ENCODE measurements at regions not wholly inside any gene's neighbourhood (a gene's known extent, or its start where the extent isn't known, plus 50 kb on each side); places are given as distances from the start of the nearest gene placed in this dataset.

GRCh38 chr11:104594228-104594958 is 303.9 kb downstream of the CASP12 start:
- DNase-seq (ENCODE audit: low read depth in 2 of 2) = no peak

DNA sequence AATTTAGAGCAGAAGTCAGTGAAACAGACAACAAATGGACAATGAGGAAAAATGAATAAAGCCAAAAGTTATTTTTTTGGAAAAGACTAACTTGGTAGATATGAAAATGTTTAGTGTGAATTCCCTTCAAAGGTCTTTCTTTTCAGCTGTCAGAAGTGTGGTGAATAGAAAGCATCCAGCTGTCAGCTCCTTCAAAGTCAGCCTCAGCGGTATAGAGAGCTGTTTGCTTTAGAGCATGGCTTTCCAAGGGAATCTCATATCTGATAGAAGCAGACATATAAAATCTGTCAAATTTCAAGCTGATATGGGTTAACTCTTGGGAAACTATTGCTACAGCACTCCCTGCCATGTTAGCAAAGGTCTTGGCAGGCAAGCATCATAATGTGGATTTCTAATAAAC is 309.3 kb downstream of the CASP12 start:
- DNase-seq (ENCODE audit: low read depth in 2 of 2) = no peak

GRCh38 chr11:104588446-104588845 is 309.8 kb downstream of the CASP12 start:
- no peak for DNase-seq (ENCODE audit: low read depth in 2 of 2)

DNA sequence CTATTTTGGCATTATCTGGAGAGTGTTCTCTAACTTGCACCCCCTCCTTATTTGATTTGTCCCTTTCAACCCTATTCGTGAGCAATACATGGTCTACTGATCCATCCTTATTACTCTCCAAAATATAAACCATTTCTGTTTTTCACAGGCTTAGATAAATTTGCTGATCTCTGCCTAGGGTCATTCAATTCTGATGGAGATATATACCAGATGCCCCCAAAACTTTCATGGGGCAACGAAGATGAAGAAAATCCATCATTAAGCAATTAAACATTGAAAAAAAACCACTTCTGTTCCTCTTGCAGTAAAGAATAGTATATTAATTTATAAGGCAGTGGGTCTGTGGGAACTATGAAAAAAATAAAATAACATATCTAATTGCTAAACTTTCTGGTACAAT is 313.4 kb downstream of the CASP12 start:
- DNase-seq (ENCODE audit: low read depth in 2 of 2) = no peak

DNA sequence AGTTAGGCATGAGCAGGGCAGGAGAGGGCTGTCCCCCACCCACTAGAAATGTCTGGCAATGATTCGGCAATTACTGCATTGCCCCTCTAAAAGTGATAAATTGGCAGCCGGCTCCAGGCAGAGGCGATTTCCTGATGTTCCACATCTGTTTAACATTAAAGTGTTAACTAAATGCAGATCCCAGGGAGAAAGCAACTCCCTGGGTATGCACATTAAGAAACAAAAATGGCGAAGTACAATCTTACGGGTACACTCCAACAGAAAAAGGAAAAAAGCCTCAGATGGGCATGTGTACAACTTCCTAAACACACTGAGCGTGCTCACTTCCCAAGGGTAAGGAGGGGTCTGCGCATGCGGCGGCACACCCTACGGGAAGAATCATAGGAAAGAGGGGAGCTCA is 314.4 kb downstream of the CASP12 start:
- peak; percentile 21 to 30 for DNase-seq (ENCODE audit: low read depth in 2 of 2)

GRCh38 chr11:104582431-104582830 is 315.8 kb downstream of the CASP12 start:
- DNase-seq (ENCODE audit: low read depth in 2 of 2) = no peak

DNA sequence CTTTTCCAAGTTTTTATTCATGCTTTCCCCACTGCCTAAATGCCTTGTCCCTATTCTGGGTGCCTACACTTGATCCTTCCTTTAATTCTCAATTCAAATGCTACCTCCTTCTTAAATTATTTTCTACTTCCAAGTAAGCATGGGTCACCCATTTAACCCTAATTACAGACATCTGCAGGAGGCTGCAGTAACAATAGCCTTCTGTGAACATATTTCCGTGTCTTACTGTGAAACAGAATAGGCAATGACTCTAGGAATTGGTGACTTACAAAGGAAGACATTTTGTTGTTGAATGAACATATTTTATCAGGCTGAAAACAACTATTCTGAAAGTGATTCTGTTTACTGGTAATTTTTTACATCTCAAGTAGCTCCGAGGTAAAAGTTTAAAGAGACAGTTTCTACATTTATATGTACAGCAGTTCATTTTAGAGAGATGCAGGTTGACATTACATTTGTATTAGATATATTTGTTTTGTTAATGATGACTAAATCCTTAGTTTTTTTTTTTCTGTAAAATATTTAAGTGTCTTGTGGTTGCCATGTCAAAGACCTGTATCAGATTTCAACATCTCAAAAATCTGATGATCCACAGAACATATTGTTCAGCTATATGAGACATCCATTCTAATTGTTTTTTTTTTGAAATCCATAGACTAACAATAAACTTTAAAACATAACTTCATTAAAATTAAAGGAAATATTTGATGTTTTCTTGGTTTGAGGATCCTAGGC is 316.8 kb downstream of the CASP12 start:
- DNase-seq (ENCODE audit: low read depth in 2 of 2) = no peak

DNA sequence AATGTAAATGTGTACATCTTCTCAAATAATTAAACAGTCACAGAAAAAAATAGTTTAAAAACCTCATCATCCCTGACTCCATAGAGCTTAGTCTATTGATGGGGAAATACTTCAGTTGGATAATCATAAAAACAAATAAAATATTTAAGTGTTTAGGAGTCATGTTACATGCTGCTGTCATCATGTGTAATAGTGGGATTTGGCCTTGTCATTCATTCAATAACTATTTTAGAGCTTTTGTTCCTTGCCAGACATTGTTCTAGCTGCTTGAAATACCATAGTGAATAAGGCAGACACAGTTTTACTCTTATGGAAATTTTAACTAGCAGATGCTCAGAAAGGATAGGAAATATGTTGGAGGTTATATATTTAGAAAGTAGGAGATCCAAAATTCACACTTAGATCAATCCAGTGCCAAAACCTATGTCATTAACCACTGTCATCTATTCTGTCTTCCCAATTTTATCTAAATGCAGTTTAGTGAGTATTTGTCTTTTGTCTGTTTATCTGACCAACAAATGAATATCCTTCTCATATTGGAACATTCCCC is 324.7 kb downstream of the CASP12 start:
- peak; percentile 36 to 43 for DNase-seq (ENCODE audit: low read depth in 2 of 2)

DNA sequence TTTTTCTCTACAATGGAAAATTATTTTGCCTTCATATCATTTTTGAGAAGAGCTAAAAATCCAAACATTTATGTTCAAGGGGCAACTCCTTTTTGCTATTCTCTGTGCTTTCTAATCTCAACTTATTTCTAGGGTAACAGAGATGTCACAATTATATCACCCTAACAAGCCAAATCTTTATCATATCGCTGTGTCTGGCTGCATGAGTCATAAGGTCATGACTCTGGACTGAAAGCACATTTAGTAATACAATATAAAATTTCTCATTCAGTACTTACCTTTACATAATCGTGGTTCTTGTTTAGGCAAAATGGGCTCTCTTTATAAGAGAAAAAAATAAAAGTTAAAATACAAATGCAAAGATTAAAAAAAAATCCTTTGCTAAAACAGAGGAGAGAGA is 326.0 kb downstream of the CASP12 start:
- no peak for DNase-seq (ENCODE audit: low read depth in 2 of 2)

GRCh38 chr11:104570078-104570701 is 328.1 kb downstream of the CASP12 start:
- no peak for DNase-seq (ENCODE audit: low read depth in 2 of 2)

GRCh38 chr11:104565583-104565961 is 332.7 kb downstream of the CASP12 start:
- DNase-seq (ENCODE audit: low read depth in 2 of 2) = no peak

DNA sequence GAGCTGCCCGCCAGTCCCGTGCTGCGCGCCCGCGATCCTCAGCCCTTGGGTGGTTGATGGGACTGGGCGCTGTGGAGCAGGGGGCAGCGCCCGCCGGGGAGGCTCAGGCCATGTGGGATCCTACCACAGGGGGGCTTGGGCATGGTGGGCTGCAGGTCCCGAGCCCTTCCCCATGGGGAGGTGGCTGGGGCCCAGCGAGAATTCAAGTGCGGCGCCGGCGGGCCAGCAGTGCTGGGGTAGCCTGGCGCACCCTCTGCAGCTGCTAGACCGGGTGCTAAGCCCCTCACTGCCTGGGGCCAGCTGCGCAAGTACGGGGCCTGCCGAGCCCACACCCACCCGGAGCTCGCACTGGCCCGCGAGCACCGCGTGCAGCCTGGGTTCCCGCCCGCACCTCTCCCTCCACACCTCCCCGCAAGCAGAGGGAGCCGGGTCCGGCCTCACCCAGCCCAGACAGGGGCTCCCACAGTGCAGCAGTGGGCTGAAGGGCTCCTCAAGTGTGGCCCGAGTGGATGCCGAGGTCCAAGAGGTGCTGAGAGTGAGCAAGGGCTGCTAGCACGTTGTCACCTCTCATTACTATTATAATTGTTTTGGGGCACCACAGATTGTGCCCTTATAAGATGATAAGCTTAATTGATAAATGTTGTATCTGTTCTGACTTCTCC is 333.2 kb downstream of the CASP12 start:
- no peak for DNase-seq (ENCODE audit: low read depth in 2 of 2)

DNA sequence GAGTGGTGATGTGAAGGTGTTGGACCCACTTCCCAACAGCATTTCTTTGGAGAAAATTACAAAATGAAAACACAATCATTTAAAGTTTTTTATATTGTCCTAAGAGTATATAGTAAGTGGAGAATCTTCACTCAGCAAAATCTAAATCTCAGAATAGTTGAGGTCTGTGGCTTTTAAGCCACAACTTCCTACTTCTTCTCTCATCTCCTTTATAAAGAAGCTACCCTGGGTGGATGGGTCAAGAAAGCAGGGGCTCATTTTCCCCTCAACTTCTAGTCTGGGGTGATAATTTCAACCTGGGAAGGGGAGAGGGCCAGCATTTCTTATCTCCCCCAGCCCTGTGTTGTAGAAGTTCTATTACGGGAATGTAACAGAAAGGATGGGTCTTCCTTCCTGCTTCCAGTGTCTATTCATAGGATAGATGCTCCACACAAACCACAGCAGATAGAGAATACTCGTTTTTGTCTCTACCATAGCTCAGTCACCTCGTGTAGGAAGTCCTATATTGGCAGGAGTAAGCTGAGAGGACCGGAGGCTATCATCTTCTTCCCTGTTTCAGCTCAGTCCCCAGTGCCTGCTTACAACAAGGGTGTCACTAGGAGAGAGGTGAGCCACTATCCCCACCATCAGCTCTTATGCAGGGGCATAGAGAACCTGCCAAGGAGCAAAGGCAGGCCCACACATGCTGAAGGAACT is 341.5 kb downstream of the CASP12 start:
- DNase-seq (ENCODE audit: low read depth in 2 of 2) = no peak

- DNase-seq (ENCODE audit: low read depth in 2 of 2) = no peak
Observed at GRCh38 chr11:104549019-104549418, 349.2 kb downstream of the CASP12 start.

DNA sequence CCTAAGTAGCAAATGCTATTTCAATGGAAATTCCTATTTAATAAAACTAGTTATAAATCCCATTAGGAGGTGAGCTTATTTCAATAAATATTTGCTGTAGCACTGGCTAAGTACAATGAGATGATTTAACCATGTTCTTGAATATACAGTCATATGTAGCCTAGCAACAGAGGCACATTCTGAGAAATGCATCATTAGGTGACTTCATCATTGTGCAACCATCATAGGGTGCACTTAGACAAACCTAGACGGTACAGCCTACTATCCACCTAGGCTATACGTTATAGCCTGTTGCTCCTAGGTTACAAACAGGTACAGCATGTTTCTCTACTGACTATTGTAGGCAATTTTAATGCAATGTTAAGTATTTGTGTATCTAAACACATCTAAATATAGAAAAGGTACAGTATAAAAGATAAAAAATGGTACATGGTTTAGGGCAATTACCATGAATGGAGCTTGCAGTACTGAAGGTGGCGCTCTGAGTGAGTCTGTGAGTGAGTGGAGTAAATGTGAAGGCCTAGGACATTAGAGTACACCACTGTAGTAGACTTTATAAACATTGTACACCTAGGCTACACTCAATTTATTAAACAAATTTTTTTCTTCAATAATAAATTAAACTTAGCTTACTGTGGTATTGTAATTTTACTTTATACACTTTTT is 350.1 kb downstream of the CASP12 start:
- no peak for DNase-seq (ENCODE audit: low read depth in 2 of 2)

GRCh38 chr11:104546501-104546900 is 351.8 kb downstream of the CASP12 start:
- DNase-seq (ENCODE audit: low read depth in 2 of 2) = no peak

GRCh38 chr11:104541701-104542100 is 356.6 kb downstream of the CASP12 start:
- DNase-seq (ENCODE audit: low read depth in 2 of 2) = no peak

GRCh38 chr11:104538313-104538712 is 359.9 kb downstream of the CASP12 start:
- DNase-seq (ENCODE audit: low read depth in 2 of 2) = no peak

DNA sequence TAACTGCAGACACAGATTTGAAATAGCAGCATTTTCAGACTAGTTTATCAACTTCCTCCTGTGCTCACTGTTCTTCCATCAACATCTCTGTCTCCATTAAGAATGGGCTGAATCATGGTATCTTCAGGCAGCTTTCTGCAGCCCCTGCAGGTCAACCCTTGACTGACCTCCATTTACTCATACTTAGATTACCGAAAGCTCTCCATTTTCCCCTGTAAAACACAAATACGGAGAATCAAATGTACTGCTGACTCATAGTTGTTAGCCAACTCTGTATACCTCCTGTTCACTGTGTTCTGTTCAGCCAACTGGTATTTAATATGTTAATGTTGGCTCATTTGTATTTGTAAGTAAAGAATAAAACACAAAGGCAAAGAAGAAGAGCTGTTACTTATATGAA is 364.0 kb downstream of the CASP12 start:
- no peak for DNase-seq (ENCODE audit: low read depth in 2 of 2)

DNA sequence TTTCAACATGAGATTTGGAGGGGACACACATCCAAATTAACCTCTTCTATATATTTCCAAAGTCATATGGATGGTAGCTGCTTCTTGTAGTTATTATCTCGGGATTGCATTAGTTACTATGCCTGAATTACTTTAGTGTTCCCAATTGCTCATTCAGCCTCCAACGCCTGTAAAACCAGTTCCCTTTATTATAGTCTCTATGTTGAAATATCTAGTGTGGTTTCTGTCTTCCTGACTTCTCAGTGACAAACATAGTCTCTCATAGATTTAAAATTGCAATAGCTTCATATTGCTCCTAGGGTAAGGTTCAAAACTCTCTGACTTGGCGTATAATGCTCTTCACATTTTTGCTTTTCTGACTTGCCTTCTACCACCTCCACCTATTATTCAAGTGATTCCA is 366.4 kb downstream of the CASP12 start:
- DNase-seq (ENCODE audit: low read depth in 2 of 2) = no peak

- no peak for DNase-seq (ENCODE audit: low read depth in 2 of 2)
Observed at GRCh38 chr11:104531075-104531474, 367.1 kb upstream of the PDGFD start.
